HCEC 1CT (cell line): ENCODE measurements at regions not wholly inside any gene's neighbourhood (a gene's known extent, or its start where the extent isn't known, plus 50 kb on each side); places are given as distances from the start of the nearest gene placed in this dataset.
A peak's percentile ranks its signal among the peaks of the same experiment; 100 is the strongest.

ENCODE experiments used
- DNase-seq: peaks from one replicate; pipeline ENCODE4 v3.0.0-alpha.2; 2017

GRCh38 chr18:45384962-45385315 lies 230.3 kb upstream of the SLC14A2 start:
- DNase-seq: no peak

GRCh38 chr18:45386041-45386655 lies 229.1 kb upstream of the SLC14A2 start:
- no peak for DNase-seq

GRCh38 chr18:45387229-45387628 lies 228.0 kb upstream of the SLC14A2 start:
- no peak for DNase-seq

GRCh38 chr18:45398448-45398847 lies 216.8 kb upstream of the SLC14A2 start:
- DNase-seq: no peak

GRCh38 chr18:45399146-45399545 lies 216.1 kb upstream of the SLC14A2 start:
- no peak for DNase-seq

DNA sequence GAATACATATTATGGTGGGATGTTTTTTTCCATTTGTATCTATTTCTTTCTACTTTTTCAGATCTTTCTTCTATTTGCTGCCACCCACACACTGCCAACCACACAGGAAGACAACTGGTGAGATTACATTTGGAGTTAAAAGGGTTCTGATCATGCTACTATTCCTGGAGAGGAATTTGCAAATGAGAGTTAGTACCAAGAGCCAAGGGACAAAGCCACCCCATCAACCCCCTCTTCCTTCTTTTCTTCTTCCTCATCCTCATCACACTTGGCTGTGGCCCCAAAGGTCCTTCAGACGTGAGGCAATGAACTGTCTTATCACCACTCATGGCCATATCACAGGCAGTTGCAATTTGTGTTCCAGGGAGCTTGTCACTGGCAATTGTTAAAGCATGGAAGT lies 215.6 kb upstream of the SLC14A2 start:
- DNase-seq: no peak

DNA sequence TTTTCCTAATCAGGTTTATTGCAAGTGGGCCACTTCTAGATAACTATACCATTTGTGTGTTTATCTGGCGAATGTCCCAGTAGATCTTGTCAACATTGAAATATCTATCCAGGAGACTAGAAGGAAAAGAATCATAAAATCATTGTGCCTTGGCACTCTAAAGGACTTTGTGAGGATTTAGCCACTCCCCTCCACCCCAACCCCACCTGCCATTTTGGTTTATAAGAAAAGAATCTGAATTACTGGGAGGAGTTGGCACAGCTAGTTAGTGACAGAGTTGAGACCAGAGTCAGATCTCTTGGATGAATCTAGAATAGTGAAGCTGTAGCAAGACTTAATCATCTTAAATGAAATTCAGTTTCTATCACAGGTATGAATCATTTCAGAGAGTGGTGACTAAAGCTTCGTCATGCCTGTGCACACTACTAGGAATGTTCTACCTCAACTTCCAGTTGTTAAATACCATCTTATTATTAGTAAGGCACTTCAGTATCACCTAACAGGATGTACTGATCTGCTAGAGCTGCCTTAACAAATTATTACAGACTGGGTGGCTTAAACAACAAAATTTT lies 212.7 kb upstream of the SLC14A2 start:
- DNase-seq: peak; percentile 11

DNA sequence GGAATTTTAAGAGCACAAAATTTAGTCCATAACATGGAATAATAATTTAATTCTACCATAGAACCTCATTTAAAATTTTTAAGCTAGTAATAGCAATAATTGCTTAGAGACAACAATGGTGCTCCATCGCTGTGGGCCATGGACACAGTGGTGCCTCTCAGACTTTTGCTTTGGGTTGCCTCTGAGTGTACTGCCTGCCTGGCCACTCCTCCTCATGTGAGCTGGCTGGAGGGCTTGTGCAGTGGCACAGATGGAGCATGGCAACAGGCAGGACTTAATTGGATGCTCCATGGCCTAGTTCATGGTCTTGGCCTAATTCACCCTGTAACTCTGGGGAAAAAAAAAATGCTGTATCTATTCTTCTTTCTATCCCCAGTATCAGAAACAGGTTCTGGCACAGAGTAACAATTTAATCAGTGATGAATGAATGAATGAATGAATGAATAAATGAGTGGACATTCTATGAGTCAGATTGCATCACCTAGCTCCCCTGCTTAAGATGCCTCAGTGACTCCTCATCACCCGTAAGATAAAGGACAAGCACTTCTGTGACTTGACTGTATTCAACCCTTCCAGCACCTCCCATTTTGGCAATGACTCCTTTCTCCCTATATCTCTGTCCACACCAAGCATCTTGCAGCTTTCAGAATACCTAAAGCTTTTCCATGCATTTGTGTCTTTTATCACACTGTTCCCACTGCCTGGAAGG lies 211.8 kb upstream of the SLC14A2 start:
- DNase-seq: no peak

DNA sequence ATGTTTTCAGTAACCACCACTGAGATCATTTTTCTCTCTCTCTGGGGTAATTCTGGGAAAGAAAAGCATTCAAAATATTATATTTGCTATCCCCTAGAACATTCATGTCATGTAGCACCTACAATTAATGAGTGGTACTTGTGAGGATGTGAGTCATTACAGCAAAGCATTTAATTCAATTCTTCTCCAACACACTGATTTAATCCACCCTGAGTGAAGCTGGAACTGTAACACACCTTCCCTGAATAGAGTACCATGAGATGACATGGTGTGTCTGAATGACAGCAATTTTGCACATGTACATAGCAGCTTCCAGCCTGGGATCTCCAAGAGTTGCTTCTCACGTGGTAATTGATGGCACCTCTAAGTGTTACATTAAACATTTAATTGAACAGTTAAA lies 207.1 kb upstream of the SLC14A2 start:
- no peak for DNase-seq

DNA sequence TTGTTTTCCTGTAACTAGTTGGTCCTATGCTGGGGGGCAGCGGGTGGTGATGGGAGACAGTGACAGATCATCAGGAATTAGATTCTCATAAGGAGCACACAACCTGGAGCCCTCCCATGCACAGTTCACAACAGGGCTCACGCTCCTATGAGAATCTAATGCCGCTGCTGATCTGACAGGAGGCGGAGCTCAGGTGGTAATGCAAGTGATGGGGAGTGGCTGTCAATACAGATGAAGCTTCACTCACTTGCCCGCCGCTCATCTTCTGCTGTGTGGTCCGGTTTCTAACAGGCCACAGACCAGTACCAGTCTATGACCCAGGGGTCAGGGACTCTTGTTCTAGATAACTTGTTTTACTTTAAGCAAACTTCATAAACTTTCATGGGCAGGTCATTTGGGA lies 205.3 kb upstream of the SLC14A2 start:
- no peak for DNase-seq

- no peak for DNase-seq
Observed at GRCh38 chr18:45412577-45412976, 202.7 kb upstream of the SLC14A2 start.

DNA sequence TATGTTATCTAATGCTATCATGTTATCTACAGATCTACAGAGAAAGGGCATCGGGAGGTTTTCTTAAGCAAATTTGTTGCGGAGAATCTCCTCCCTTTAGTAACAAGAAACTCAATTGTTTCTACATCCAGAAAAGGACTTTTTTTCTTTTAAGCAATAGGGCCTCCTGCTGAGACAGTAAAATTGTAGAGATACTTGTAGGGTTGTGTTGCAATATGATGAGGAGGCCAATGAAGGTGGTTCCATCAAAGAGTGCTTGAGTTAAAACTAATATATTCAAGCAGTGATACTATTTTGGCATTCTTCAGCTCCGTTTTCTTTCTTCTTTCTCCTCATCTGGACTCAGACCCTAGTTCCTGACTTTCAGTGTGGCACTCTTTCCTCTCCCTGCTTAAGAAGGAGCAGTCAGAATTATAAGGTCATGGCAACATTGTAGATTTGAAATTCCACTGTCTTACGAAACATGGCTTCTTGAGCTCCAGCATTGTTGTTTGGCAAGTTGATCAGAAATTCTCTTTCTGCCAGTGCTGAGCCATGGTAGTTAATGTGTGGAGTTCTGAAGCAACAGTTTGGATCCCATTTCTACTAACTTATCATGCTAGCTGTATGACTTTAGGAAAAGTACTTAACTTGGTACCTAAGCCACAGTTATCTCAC lies 202.0 kb upstream of the SLC14A2 start:
- DNase-seq: no peak

DNA sequence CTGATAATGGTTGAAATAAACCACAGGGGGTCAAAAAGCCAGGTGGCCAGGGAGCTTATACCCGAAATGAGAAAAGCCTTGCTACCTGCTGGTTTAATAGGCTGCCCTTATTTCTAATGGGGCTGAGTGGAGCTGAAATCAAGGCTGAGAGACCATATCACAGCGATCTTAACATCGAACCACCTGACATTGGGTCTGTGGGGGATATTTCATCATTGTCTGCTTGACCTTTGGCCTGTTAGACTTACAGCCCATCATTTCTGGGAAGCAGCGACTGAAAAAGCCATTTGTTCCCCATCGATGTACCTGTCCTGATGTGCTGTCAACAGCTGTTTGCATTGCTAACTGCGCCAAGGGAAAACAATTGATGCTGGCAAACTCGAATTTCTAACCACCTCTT lies 199.7 kb upstream of the SLC14A2 start:
- no peak for DNase-seq

- no peak for DNase-seq
Observed at GRCh38 chr18:45416168-45416567, 199.1 kb upstream of the SLC14A2 start.

GRCh38 chr18:45417392-45417791 lies 197.9 kb upstream of the SLC14A2 start:
- DNase-seq: no peak

- DNase-seq: no peak
Observed at GRCh38 chr18:45423659-45424058, 191.6 kb upstream of the SLC14A2 start.

DNA sequence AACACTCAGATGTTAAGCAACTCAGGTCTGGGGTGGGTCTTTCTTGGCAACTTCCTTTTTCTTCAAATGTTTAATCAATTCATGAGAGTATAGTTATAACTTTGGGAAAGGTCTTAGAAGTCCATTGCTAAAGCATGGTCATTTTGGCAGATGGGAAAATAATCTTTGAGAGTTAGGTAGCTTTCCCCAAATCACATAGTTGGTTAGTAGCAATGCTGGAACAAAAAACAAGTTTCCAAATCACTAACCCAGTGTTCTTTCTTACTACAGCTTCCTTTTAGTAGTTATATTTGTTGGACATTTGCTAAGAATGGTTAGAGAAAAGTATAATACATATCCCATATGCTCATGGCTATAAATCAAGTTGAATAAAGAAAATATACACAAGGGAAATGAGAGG lies 185.2 kb upstream of the SLC14A2 start:
- DNase-seq: no peak

GRCh38 chr18:45435810-45436209 lies 179.5 kb upstream of the SLC14A2 start:
- no peak for DNase-seq

GRCh38 chr18:45437366-45437765 lies 177.9 kb upstream of the SLC14A2 start:
- no peak for DNase-seq

GRCh38 chr18:45439851-45440645 lies 175.2 kb upstream of the SLC14A2 start:
- DNase-seq: no peak

GRCh38 chr18:45441110-45441847 lies 174.0 kb upstream of the SLC14A2 start:
- DNase-seq: no peak

- no peak for DNase-seq
Observed at GRCh38 chr18:45444040-45444439, 171.2 kb upstream of the SLC14A2 start.
